GM21381 (cell line): ENCODE measurements at regions not wholly inside any gene's neighbourhood (a gene's known extent, or its start where the extent isn't known, plus 50 kb on each side); places are given as distances from the start of the nearest gene placed in this dataset.

ENCODE experiments used
- ATAC-seq: cut with Tn5 transposase; IDR thresholded peaks from one replicate; pipeline ENCODE4 v1.9.1; 2021; ENCODE audit warnings: mild to moderate bottlenecking, moderate library complexity; ENCODE audit not compliant: unreplicated experiment

GRCh38 chr18:54716586-54716985 is 111.7 kb upstream of the RAB27B start:
- ATAC-seq = no peak

GRCh38 chr18:54717673-54718407 is 110.4 kb upstream of the RAB27B start:
- ATAC-seq = peak; percentile 78

- no peak for ATAC-seq
Measured at GRCh38 chr18:54718408-54718773, 109.9 kb upstream of the RAB27B start.

GRCh38 chr18:54720620-54721019 is 107.7 kb upstream of the RAB27B start:
- ATAC-seq = no peak

GRCh38 chr18:54726143-54726542 is 102.1 kb upstream of the RAB27B start:
- no peak for ATAC-seq

- no peak for ATAC-seq
Measured at GRCh38 chr18:54734059-54734458, 94.2 kb upstream of the RAB27B start.

GRCh38 chr18:54736981-54737380 is 91.3 kb upstream of the RAB27B start:
- ATAC-seq = no peak

GRCh38 chr18:54737986-54738385 is 90.3 kb upstream of the RAB27B start:
- no peak for ATAC-seq

GRCh38 chr18:54739476-54739875 is 88.8 kb upstream of the RAB27B start:
- ATAC-seq = no peak

- ATAC-seq = no peak
Measured at GRCh38 chr18:54740136-54740846, 88.0 kb upstream of the RAB27B start.

- no peak for ATAC-seq
Measured at GRCh38 chr18:54742120-54742519, 86.2 kb upstream of the RAB27B start.

- ATAC-seq = no peak
Measured at GRCh38 chr18:54742659-54743604, 85.3 kb upstream of the RAB27B start.

- ATAC-seq = no peak
Measured at GRCh38 chr18:54743605-54743995, 84.7 kb upstream of the RAB27B start.

GRCh38 chr18:54749291-54749690 is 79.0 kb upstream of the RAB27B start:
- no peak for ATAC-seq

- ATAC-seq = no peak
Measured at GRCh38 chr18:54750350-54750749, 77.9 kb upstream of the RAB27B start.

- no peak for ATAC-seq
Measured at GRCh38 chr18:54752185-54752584, 76.1 kb upstream of the RAB27B start.

- no peak for ATAC-seq
Measured at GRCh38 chr18:54755456-54755855, 72.8 kb upstream of the RAB27B start.

GRCh38 chr18:54762386-54762785 is 65.9 kb upstream of the RAB27B start:
- no peak for ATAC-seq

- no peak for ATAC-seq
Measured at GRCh38 chr18:54764786-54765185, 63.5 kb upstream of the RAB27B start.

- ATAC-seq = no peak
Measured at GRCh38 chr18:54765636-54766375, 62.5 kb upstream of the RAB27B start.

GRCh38 chr18:54766634-54767033 is 61.6 kb upstream of the RAB27B start:
- no peak for ATAC-seq
